DMS53 treated with DMSO at 0.1 percent for 48 hours (cell line): ENCODE measurements at regions not wholly inside any gene's neighbourhood (a gene's known extent, or its start where the extent isn't known, plus 50 kb on each side); places are given as distances from the start of the nearest gene placed in this dataset.

ENCODE experiments used
- DNase-seq: peaks from one replicate; lab custom pipeline; 2025; ENCODE audit not compliant: unreplicated experiment; lab: John Stamatoyannopoulos, UW

GRCh38 chr5:105961572-105961971 is 1709.2 kb downstream of the EFNA5 start:
- DNase-seq: no peak

- DNase-seq: peak; percentile 27
These were observed 1714.1 kb downstream of the EFNA5 start for GRCh38 chr5:105956456-105957196.

DNA sequence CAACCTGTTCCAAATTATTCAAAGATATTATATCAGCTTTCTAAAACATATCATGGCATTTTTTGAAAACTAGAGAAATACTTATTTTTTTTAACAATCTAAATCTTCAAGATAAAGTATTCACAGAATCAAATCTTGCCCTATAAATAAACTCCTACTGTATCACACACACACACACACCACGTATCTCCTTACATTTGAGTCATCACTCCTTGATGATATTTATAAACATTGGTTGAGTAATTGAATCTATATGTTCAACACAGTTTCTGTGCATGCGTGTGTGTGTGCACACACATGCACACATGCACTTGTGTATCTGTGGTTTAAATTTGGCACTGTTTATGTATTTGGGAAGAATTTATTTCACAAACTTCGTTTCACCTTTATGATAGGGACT is 1716.4 kb downstream of the EFNA5 start:
- DNase-seq: no peak

DNA sequence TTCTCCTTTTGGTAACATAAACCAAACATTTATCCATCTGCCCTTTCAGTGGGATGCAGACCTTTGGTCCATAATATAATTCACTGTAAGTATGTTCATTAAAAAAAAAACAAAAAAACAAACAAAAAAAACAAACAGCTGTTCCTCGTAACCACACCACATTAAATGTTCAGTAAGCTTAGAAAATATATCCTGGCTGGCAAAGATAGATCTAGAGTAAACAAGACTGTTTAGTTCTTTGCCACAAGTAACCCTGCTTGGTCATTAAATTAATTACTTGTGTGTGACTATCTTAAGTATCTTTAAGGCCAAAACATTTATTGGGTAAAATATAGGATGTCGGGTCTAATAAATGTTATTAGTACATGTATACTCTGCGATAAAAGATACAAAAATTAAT is 1717.1 kb downstream of the EFNA5 start:
- no peak for DNase-seq

DNA sequence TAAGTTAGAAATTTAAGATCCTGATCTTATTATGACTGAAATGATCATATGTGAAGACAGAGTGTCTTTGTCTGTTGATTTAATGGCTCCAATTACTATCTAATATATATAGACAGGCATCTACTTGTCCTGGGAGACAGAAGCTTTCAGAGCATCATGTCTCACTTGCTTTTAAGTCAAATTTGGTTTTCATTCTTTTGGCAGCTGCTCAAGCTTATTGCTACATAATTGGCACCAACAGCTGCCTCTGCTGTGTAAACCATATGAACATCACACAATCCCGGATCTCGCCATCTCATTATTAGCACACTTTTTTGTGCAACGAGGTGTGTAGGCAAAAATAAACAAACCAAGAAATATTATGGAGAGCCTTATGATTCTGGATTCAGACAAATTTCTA is 1717.9 kb downstream of the EFNA5 start:
- DNase-seq: peak; percentile 53

- no peak for DNase-seq
These were observed 1723.3 kb downstream of the EFNA5 start for GRCh38 chr5:105947461-105947860.

- no peak for DNase-seq
These were observed 1725.3 kb downstream of the EFNA5 start for GRCh38 chr5:105945203-105945972.

- DNase-seq: no peak
These were observed 1730.6 kb downstream of the EFNA5 start for GRCh38 chr5:105940181-105940580.

- DNase-seq: no peak
These were observed 1736.6 kb downstream of the EFNA5 start for GRCh38 chr5:105934171-105934570.

GRCh38 chr5:105931881-105932421 is 1738.8 kb downstream of the EFNA5 start:
- no peak for DNase-seq

DNA sequence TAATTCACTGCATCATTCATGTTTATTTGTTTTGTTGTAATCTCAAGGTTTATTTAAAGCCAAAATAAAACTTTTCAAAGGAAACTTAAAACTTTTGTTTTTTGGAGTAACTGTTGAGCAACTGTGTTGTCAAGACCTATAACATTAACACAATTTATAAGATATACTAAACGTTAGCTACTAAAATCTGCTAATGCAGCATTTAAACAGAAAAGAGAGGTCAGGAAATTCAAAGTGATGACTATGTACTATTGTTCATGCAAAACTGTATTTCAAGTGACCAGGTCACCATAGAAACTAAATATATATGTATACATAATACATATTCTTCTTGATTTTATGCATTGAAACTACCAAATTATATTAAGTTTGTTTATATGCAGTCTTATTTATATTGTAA is 1740.9 kb downstream of the EFNA5 start:
- DNase-seq: no peak

GRCh38 chr5:105924366-105924765 is 1746.4 kb downstream of the EFNA5 start:
- DNase-seq: no peak

GRCh38 chr5:105922574-105922973 is 1748.2 kb downstream of the EFNA5 start:
- no peak for DNase-seq

DNA sequence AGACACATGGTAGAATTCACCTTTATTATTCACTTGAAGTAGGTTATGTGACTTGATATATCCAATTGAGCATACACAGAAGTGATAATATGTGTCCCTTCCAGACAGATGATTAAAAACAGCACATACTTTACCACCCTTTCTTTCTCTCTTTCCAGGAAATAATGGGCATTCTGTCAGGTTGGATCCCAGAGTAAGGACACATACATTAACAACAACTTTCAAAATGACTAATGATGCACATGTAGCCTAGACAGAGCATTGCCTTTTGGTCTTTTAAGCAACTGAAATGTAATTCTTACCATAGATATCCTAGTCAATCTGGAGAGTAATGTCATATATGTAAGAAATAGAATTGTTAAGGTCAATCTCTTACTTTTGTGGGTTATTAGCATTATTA is 1748.7 kb downstream of the EFNA5 start:
- DNase-seq: no peak

GRCh38 chr5:105917189-105917588 is 1753.5 kb downstream of the EFNA5 start:
- no peak for DNase-seq

- no peak for DNase-seq
These were observed 1763.7 kb downstream of the EFNA5 start for GRCh38 chr5:105907016-105907415.

DNA sequence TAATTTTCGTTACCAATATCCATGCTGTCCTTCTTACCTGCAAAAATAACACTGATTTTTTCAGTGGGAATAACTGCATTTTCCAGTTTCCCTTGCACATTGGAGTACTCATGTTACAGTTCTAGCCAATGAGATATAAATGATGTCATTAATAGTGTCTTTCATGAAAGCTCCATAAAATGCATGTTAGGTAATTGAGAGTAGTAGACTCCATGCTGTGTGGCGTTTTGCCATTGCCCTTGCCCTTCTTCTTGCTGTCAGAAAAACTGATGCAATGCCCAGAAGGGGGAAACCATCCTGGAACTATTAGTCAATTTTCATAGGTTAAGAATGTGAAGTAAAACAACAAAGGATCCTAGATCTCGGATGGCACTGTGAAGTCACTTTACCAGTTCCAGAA is 1765.3 kb downstream of the EFNA5 start:
- DNase-seq: no peak

- DNase-seq: no peak
These were observed 1767.7 kb downstream of the EFNA5 start for GRCh38 chr5:105903069-105903468.

DNA sequence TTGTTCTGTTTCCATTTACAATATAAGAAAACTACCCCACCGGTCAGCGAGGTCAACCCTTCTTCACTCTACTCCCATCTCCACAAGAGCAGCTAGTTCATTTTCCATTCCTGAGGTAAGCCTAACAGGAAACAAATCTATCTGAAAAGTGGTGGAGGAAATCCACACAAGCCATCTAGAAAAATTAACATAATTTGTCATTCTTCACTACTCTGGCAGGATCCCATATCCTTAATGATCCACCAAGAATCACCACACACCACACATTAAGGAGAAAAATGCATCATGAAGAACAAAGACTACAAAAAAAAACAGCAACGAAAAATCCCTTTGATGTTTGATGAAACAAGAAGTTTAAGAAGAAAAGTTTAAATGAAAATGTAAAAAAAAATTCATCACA is 1771.0 kb downstream of the EFNA5 start:
- no peak for DNase-seq

GRCh38 chr5:105898183-105898582 is 1772.6 kb downstream of the EFNA5 start:
- DNase-seq: no peak

DNA sequence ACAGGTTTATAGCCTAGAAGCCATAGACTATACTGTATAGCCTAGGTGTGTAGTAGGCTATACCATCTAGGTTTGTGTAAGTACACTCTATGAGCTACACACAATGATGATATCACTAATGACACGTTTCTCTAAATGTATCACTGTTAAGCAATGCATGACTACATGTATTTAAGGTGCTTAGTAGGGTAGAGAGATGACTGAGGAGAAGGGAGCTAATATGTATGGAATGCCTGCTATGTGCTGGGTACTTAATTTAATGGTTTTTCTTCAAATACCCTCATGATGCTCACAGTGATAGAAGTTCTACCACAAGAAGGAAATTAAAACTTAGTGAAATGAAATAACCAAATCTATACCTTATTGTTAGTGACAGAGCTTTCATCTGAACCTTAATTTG is 1785.5 kb downstream of the EFNA5 start:
- DNase-seq: no peak

DNA sequence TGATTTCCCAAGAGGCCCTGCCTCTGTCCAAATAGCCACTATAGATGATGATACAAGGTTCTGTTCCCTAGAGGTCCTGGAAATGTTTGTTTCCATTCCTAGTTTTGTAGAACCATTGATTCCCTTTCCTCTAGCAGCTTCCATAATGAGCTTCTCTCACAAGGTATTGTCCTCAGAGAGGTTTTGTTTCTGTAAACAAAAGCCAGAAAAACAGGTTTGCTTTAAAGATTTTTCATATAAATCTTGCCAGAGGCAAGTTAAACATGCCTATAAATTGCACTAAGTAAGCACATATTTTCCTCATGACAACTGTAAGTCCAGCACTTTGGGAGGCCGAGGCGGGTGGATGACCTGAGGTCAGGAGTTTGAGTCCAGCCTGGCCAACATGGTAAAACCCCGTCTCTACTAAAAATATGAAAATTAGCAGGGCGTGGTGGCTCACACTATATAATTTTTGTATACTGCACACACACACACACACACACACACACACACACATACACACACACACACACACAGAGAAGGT is 1787.7 kb downstream of the EFNA5 start:
- peak; percentile 67 for DNase-seq
